T follicular helper cell (primary cell): ENCODE measurements at regions not wholly inside any gene's neighbourhood (a gene's known extent, or its start where the extent isn't known, plus 50 kb on each side); places are given as distances from the start of the nearest gene placed in this dataset.
"Not testable (repeated sequence)": the region's sequence is repeated elsewhere in the genome, so short reads cannot be mapped to it uniquely, and the experiment has no call there.

ENCODE experiments used
- DNase-seq: peaks from one replicate; pipeline ENCODE4 v3.0.0-alpha.2; 2020; ENCODE audit warnings: low read depth

DNA sequence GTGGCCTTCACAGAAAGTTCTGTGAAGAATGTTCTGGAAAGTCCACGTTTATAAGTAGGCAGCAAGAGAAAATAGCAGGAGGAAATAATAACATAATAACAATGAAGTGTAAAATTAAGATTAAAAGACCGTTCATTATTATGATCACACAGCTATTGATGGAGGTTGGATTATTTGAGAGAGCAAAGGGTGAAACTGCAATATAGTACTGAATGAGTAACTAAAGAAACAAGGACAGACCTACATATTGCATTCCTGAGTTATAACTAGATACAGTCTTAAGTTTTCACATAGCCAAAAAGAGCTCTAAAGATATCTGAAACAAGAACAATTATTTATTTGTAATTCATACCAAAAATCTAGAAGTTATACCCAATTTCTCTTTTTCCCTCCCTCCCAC, 122.9 kb upstream of the TMEM164 start:
- DNase-seq = no peak

- no peak for DNase-seq
Observed at GRCh38 chrX:109880629-109881028, 122.3 kb upstream of the TMEM164 start.

DNA sequence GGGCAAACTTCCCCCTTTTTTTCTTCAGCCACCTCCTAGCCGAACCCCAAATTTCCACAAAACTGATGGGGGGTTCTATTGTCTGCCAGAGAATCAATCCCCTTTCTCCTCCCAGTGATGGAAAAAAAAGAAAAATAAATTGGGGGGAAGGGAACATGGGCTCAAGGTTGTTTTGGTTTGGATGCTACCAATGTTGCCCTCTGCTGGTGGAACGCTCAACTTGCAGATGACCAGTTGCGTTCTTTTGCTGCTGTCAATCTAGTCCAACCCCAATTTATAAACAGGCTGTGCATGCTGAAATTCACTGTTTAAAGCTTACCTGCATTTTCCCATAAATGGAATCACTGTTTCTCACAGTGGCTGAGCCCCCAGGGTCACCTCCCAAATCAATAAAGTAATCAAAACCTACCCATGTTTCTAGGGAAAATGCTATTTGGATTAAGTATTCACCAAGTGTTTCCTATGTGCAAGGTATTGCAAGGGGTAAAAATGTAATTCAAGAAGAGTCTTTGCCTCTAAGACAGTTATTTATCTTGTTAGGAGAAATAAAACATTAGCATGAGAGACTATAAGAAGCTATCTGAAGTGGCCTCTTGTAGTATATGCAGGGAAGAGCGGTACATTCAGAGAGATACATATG, 116.7 kb upstream of the TMEM164 start:
- peak; percentile 12 for DNase-seq

DNA sequence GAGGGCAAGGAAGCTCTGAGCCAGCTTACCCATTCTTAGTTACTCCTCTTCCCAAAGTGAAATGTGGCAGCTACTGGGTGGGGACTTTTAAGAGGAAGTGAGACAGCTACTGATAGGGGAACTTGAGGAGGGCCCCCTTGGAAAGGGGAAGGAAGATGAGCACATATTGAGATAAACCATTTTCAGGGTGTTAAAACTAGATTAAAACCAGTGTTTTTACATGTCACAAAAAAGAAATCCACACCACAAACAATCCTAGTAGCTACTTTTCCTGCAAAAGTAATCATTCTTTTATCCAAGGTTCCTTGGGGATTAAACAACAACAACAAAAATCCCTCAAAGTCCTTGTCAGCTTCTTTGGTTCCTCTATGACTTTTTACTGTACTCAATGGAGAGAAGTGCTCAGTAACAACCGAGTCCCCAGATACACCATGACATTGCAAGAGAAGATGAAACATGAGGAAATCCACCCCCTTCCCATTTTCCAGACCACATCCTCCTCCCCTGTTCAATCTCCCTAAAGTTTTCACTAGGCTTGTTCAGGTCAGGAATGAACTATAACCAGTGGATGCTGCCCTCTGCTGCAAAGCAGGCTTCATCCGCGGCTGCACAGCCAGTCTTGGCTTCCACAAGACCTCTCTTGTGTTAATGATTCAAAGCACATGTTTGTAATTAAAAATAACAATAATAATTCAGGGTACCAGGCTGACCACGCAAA, 113.5 kb upstream of the TMEM164 start:
- no peak for DNase-seq

- no peak for DNase-seq
Observed at GRCh38 chrX:109890300-109890699, 112.6 kb upstream of the TMEM164 start.

- DNase-seq = peak; percentile 29
Observed at GRCh38 chrX:109890910-109891502, 111.9 kb upstream of the TMEM164 start.

- DNase-seq = not testable (repeated sequence)
Observed at GRCh38 chrX:109896024-109896423, 106.9 kb upstream of the TMEM164 start.

- DNase-seq = no peak
Observed at GRCh38 chrX:109902665-109903064, 100.2 kb upstream of the TMEM164 start.

- no peak for DNase-seq
Observed at GRCh38 chrX:109911046-109911445, 91.9 kb upstream of the TMEM164 start.

GRCh38 chrX:109912993-109913392, 89.9 kb upstream of the TMEM164 start:
- DNase-seq = not testable (repeated sequence)

DNA sequence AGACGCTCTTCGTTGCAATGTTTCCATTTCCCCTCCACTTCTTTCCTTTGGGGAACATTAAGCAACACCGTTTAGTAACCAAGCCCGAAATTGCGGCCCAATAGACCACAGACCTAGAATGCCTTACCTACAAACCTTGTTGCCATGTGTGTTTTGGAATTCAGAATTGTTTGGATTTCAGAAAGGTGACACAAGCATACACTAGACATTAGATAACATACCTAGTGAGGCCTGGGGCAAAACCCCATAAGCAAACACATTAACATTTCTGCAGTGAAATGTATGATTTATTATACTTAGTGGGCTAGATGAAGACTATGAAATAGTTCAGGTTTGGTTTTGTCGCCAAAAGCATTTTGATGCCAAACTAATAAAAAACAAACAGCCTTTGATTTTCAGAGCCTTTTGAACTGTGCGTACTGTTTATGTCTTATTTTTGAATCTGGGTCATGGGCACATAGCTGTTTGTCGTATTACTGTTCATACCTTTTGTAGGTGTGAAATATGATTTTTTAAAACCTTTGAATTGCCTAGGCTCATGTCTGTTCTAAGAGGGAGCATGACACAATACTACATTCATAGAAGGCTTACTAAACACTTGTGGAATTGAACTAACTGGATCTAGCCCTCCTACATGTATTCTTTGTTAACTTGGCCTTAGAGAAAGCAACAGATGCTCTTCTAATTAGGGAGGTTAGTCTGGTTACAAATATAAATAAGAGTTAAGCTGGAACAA, 88.6 kb upstream of the TMEM164 start:
- DNase-seq = no peak

- DNase-seq = no peak
Observed at GRCh38 chrX:109918753-109919152, 84.2 kb upstream of the TMEM164 start.

DNA sequence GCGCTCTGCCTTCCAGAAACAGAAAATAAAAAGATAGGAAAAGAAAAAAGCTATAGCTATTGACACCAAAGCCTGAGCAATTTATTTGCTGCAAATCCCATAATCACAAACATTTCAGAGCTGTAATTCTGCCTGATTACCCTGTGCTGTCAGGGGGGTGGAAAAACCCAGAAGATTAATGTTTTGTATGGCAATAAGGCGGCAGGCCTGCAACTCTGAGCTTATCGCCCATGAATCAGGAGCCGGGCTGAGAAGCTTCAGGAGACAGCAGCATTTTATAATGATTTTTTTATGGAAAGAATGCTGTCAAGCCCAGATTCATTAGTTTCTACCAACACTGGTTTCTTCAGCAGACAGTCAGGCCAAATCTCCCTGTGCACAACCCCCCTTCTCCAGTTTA, 82.6 kb upstream of the TMEM164 start:
- no peak for DNase-seq

- no peak for DNase-seq
Observed at GRCh38 chrX:109920868-109921267, 82.0 kb upstream of the TMEM164 start.

DNA sequence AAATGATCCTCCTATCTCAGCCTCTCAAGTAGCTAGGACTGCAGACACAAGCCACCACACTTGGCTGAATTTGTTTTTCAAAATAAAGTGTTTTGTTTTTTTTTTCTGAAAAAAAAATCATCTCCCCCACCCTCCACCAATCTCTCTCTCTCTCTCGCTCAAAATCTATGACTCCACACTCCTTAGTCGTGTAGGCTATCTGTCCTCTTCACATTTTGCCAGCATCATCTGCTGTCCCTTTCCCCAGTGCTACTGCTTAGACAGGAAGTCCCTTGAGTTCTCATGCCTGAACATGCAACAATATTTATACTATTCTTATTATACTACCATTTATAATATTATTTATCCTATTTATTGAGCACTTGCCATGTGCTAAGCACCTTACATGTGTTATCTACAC, 80.7 kb upstream of the TMEM164 start:
- no peak for DNase-seq

DNA sequence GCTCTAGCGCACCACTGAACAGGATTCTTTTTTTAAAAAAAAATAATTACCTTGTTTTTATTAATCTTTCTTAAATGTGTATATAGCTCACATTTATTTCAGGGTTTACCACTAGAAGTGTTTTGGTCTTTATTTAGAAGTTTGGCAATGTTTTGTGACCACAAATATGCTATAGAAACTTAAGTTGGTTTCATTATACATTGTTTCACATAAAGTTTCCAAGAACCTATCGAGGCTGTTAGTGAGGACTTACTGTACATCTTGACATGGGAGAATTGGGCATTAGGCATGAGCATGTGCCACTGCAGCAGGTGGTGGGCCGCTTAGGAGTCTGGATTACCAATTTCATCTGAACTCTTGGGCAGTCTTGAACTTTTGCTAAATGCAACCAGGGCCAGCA, 77.9 kb upstream of the TMEM164 start:
- not testable (repeated sequence) for DNase-seq

DNA sequence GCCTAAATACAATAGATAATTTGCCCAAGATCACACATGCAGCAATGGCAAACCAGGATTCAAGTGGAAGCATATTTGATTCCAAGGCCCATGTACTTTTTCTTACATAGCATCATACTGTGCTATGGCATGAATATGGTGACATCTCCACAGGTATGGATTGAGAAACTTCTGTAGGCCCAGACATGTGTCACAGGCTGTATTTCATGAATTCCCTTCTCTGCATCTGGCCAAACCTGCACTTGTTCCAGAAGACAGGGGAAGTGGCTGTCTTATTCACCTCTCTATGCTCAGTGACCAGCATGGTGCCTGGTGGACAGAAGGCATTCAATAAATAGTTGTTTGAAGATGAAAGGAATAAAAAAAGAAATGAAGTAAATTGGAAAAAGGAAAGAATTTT, 77.3 kb upstream of the TMEM164 start:
- DNase-seq = no peak

GRCh38 chrX:109926118-109926517, 76.8 kb upstream of the TMEM164 start:
- DNase-seq = no peak

DNA sequence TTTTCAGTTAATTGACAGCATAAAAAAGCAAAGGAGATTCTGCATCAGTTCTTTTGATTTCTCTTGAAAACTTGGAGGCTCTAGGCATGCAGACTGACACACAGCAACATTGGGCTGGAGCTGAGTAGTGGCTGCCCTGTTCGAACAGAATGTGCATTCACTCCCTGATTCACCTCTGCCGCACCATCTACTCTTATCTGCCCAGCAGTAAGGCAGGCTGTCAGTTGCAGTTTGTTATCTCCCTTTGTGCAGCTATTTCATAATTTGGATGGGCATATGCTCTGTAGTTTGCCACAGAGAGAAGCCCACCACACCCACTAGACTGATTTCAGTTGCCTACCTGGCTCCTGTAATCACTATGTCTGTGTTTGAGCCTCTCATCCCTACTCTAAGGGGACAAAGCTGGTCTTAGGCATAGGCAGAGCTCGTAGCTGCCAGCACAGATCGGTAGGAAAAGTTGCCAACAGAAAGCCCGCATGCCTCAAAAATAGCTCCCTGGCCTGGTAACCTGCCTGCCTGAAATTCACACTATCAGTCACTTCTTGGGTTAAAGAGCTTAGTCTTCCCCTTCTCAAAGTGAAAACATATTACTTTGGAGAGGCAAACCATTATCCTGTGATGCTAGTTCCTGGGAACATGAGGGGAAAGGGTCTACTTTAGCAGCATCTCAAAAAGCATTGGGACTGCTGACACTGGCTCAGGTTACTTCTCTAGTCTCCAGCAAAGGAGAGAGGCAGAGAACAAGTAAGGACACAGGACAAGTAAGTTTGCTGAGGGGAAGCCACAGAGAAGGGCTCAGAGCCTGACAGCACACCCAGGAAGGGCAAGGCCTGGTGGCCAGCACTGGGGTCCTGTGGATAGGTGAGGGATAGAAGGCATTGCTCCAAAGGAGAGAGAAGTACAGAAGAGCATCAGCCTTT, 75.9 kb upstream of the TMEM164 start:
- DNase-seq = no peak

DNA sequence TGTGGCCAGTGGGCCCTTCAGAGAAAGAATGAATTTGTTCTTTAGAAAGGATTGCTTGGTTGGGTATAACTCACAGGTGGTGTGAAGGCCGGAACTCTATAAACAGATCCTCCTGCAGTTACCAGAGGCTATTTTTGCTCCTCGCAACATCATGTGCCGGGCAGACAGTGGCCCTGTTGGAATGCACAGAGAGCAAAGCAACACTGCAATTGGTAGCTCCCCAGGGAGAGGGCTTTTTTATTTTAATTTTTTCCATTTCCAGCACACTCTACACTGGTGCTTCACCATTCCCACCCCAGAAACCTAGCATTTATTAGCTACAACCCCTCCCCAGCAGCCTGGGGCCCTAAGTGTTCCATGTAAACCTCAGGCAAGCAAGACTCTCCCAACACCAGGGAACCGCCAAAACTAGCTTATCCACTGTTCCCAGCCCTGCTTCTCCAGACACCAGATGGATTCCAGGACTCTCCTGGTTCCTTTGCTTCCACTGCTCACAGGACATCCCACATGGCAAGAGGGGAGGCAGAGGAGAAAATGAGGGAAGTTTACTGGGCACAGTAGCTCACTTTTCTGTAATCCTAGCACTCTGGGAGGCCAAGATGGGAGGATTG, 75.1 kb upstream of the TMEM164 start:
- no peak for DNase-seq
